HG03571 (cell line): ENCODE measurements at regions not wholly inside any gene's neighbourhood (a gene's known extent, or its start where the extent isn't known, plus 50 kb on each side); places are given as distances from the start of the nearest gene placed in this dataset.
"Not testable (repeated sequence)": the region's sequence is repeated elsewhere in the genome, so short reads cannot be mapped to it uniquely, and the experiment has no call there.

Experiments used
- ATAC-seq: cut with Tn5 transposase; IDR thresholded peaks from one replicate; pipeline ENCODE4 v1.9.1; 2021; ENCODE audit not compliant: unreplicated experiment

DNA sequence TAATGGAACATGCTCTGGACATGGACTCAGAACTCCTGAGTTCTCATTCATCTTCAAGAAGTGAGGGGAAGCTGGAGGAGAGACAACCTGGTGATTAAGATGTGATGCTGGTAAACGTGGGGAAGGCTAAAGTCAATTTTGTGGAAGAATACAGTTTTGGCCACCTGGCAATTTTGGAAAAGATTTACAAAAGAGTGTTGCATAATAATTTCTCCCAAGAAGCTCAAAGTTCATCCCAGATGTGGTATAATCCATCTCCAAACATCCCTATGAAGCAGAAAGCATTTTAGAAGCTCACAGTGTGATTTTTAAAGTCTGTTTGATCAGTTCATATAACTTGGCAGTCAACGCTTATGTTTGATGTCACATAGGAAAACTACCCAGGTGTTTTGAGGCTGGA lies 208.7 kb downstream of the LMX1A start:
- no peak for ATAC-seq

DNA sequence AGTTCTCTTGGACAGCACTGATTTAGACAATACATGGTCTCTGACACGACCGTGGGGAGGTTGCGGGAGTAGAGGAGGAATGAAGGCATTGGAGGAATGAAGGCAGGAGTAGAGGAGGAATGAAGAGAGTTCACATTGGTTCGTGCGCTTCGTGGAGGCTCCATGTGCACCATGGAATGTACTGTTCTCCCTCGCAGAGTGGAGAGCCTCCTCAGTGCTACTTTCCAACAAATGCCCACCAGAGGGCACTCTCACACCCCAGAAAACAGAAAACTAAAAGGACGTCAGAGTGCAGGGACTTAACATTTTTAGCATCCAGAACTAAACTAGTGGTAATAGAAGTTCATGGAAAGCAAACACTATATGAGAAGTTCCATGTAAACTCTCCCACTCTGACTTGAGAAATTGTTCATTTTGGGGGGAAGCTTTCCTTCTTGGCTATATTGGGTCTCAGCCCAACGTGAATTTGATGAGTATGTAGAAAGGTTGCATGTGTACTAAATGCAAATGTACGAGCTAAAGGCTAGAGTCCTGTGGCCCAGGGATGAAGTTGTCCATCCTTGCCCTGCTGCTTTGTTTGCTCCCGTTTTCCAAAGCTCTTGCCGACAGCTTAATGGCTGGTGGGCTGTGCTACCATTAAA lies 211.6 kb downstream of the LMX1A start:
- ATAC-seq: peak; percentile 79

- no peak for ATAC-seq
Measured at GRCh38 chr1:165143437-165144065, 213.0 kb downstream of the LMX1A start.

GRCh38 chr1:165138960-165139359 lies 217.6 kb downstream of the LMX1A start:
- no peak for ATAC-seq

DNA sequence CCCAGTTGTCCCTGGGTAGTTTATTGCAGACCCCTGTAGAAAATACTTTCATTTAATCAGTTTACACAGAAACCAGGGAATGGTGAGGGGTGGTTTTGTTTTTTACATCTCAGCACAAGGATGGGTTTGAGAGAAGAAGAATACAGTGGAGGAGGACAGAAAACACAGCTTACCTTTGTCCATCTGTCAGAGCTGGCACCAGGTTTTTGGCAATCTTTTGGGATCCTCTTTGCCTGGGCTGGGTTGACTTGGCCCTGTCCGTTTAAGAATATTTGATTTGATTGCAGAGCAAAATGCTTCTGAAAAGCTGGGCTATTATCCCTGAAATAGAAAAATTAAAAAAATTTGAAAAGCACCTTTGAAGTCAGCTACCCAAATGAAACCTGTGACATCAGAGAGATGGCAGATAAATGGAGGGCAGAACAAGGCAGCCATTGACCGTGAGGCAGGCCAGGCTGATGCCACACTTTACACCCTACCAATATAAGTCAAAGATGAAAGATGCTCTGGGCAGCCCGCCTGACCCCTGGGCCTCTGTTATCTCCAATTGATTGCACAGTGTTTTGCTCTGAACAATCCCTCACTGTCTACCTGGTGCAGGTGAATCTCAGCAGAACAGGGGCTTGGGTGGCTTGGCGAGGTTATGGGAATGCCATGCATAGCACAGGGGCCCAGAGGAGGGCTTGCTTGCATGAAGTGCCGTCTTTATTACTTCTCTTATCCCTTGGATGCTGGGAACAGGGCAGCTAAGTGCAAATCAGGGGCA lies 218.8 kb downstream of the LMX1A start:
- no peak for ATAC-seq

- ATAC-seq: no peak
Measured at GRCh38 chr1:165134431-165134830, 222.1 kb downstream of the LMX1A start.

DNA sequence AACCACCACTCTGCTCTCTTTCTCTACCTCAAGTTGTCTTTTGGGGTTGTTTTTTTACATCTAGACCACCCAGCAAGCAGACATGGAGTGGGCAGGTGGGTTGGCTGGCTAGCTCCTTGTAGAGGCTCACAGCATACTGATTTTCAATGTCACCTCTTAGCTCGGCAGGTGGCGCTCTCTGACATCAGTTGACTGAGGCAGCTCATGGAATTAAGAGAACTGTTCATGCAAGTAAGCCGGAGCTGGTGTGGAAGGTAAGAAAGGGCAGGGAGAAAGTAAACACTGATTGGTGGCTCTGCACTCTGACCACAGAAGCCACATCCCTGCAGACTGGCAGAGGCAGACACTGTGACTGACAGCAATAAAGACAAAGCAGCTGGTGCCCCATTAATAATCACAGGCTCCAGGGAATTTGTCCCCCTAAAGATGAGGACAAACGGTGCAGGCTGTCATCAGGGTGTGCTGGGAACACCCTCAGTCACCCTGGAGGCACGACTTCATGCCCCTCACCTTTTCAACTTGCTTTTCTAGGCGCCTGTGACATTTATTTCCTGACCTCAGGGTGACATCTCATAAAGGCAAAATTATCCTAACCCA lies 226.8 kb downstream of the LMX1A start:
- ATAC-seq: no peak

DNA sequence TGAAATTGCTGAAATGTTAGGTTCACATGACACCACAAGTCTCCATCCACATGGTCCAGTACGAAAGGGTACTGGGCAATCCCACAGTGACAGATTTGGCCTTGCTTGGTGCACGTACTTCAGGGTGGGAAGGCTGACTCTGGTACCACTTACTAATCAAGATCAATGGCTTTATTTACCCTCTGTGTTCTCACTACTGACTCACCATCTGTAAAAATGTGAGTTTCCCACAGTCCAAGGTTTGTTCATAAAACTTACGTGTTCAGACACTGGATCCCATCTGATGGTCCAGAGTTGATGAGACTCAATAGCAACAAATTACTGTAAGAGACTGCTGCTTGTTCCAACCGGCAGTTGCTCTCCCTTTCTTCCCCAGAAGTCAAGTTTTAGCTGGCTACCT lies 231.7 kb downstream of the LMX1A start:
- no peak for ATAC-seq

DNA sequence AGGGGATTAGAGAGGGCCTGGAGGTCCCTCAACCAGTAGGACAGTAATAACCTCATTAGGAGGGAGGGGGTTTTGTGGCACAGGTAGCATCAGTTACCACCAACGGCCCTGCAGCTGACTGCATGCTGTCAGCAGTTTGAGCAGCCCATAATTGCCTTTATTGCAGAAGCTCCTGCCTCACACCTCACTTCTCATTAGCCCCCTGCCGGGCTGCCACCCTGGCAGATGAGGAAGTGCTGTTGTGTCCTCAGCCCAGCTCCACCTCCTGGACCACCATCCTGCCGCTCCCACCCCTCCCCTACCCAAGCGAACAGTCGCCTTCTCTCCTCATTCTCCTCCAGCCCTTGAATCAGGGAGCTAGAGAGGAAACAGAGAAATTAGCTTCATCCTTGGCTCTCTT lies 237.4 kb downstream of the LMX1A start:
- ATAC-seq: no peak

DNA sequence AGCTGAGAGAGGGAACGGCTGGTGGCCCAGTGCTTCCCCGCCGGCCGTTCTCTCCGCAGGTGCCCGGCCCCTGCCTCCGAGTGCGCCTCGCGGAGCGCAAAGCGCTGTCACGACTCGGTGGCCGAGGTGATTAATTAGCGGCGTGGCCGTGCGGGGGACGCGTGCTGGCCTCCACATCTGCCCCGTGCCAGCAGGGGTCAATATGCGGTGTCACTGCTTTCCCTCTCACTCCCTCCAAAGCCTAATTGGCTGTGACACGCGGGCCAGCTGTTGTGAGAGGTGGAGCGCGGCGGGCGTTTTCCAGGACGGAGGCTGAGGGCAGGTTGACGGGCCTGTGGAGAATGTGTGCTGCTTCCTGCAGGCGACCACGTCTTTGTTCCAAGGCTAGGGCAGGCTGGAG lies 239.0 kb downstream of the LMX1A start:
- ATAC-seq: no peak

GRCh38 chr1:165116732-165117131 lies 239.8 kb downstream of the LMX1A start:
- no peak for ATAC-seq

DNA sequence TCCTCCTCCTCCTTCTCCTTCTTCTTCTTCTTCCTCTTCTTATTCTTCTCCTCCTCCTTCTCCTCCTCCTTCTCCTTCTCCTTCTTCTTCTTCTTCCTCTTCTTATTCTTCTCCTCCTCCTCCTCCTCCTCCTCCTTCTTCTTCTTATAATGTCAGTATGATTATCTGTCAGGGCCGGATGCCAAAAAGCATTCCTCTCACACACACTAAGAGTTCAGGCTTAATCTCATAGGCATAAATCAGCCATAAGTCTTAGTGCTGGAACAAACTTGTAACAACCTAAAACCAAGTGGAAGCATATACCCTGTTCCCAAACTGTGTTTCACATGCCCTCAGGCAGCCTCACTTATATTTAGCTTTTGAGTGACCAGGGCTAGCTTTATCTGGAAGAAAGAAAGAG lies 240.3 kb downstream of the LMX1A start:
- no peak for ATAC-seq

GRCh38 chr1:165114889-165115285 lies 241.6 kb downstream of the LMX1A start:
- no peak for ATAC-seq

DNA sequence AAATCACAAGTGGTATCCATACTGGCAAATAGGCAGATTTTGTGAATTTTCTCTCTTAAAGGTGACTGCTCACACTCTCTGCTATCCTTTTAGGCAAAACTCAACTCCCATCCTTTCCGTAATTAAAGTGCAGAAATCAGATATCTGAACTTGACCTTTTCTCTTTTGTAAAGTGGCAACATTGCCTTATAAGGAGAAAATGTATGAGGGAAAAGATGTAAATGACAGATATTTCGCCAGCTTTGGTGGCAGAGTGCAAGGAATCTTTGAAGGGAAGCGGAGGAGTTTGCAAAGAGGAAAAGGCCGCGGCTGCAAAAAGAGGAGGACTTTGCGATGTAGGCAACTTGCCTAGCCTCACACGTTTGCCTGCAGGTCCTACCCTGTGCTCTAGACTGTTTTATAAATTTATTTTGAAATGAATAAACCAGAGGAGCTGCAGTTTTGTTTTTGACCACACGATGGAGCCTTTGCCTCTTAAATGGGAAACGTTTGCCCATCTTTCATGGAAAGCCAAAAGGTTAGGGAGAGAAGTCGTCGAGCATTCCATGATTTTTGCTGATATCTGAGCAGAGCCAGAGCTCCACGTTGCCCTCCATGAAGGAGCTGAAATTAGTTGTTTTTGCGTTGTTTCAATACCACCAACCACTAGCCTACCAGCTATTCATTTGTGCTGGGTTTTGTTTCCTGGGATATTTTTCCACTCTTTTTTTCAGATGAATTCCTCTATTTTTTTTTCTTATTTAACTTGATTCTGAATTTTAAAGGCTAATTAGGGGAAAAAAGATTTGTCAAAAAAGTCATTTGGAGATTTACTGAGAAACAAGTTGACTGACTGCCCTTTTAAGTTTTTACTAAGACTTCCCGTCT lies 242.3 kb downstream of the LMX1A start:
- no peak for ATAC-seq

DNA sequence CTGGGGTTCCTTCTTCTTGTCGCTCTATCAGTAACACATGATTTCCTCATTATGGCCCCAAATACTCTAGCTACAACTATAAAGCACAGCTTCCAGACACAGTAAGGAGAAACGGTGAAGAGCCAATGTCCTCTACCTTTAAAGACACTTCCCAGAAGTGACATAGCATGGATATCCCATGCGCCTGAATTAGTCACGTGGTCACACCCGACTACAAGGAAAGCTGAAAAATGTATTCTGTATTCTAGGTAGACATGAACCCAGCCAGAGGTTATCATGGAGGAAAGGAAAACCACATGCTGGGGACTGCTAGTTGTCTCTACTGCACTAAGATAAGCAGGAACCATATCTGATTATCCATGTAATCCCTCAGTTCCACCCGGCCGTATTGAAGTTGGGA lies 244.3 kb downstream of the LMX1A start:
- ATAC-seq: no peak

- no peak for ATAC-seq
Measured at GRCh38 chr1:165109013-165109412, 247.5 kb downstream of the LMX1A start.

- ATAC-seq: not testable (repeated sequence)
Measured at GRCh38 chr1:165092542-165093162, 263.9 kb downstream of the LMX1A start.

- ATAC-seq: no peak
Measured at GRCh38 chr1:165080253-165080896, 276.1 kb downstream of the LMX1A start.

DNA sequence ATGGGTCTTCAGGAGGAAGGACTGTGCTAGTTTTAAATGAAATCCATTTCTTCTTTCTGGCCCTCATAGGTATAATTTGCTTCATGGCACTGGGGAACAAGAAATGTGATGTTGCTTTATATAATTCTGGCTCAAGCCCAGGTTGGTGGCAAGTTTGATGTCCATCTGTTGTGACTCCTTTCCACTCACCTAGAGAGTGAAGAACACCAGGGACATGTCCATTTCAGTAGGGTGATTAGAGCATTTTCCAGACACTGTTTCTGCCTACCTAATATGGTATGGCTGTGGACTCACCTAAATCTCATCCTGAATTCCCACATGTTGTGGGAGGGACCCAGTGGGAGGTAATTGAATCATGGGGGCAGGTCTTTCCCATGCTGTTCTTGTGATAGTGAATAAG lies 278.1 kb downstream of the LMX1A start:
- ATAC-seq: no peak
